GM23338 (cell line): ENCODE measurements at regions not wholly inside any gene's neighbourhood (a gene's known extent, or its start where the extent isn't known, plus 50 kb on each side); places are given as distances from the start of the nearest gene placed in this dataset.
"Not testable (repeated sequence)": the region's sequence is repeated elsewhere in the genome, so short reads cannot be mapped to it uniquely, and the experiment has no call there.

ENCODE experiments used
- ATAC-seq: fragments of 200-7000 bp; cut with Tn5 transposase; 3 replicates; pipeline ENCODE4 v1.9.1; 2020
- DNase-seq: peaks from one replicate; pipeline ENCODE4 v3.0.0-alpha.2; 2015; ENCODE audit warnings: low spot score
- H2AFZ ChIP-seq: fragments of 200-600 bp; sonication (generic); 2 replicates; pipeline ENCODE4 v1.8.0; 2016; ENCODE audit warnings: antibody characterized with exemption, mild to moderate bottlenecking, moderate library complexity
- H3F3A ChIP-seq: fragments of 200-600 bp; sonication (generic); replicated peaks from 2 replicates; pipeline ENCODE4 v1.8.0; 2017; ENCODE audit warnings: antibody characterized with exemption, mixed run types, low read depth
- H3K27ac ChIP-seq: fragments of 200-600 bp; sonication (generic); 2 replicates; pipeline ENCODE4 v1.6.1; 2016; ENCODE audit warnings: low read depth
- H3K27me3 ChIP-seq: fragments of 200-600 bp; sonication (generic); 2 replicates; pipeline ENCODE4 v1.8.0; 2016; ENCODE audit warnings: mild to moderate bottlenecking, mixed run types, moderate library complexity; ENCODE audit not compliant: insufficient read depth
- H3K36me3 ChIP-seq: fragments of 200-600 bp; sonication (generic); 2 replicates; pipeline ENCODE4 v1.8.0; 2016; ENCODE audit warnings: mild to moderate bottlenecking; ENCODE audit not compliant: insufficient read depth
- H3K4me1 ChIP-seq: fragments of 200-600 bp; sonication (generic); 2 replicates; pipeline ENCODE4 v1.8.0; 2016; ENCODE audit warnings: mild to moderate bottlenecking, moderate library complexity; ENCODE audit not compliant: insufficient read depth
- H3K4me2 ChIP-seq: fragments of 200-600 bp; sonication (generic); 2 replicates; pipeline ENCODE4 v1.7.1; 2017; ENCODE audit warnings: mixed run types
- H3K4me3 ChIP-seq: fragments of 200-600 bp; sonication (generic); 2 replicates; pipeline ENCODE4 v1.6.1; 2016; ENCODE audit warnings: mixed run types
- H3K79me2 ChIP-seq: fragments of 200-600 bp; sonication (generic); replicated peaks from 2 replicates; pipeline ENCODE4 v1.8.0; 2017; ENCODE audit warnings: mild to moderate bottlenecking; ENCODE audit not compliant: insufficient read depth
- H3K9me2 ChIP-seq: fragments of 200-600 bp; sonication (generic); 2 replicates; pipeline ENCODE4 v1.8.0; 2017; ENCODE audit not compliant: insufficient read depth
- H4K20me1 ChIP-seq: fragments of 200-600 bp; sonication (generic); replicated peaks from 2 replicates; pipeline ENCODE4 v1.8.0; 2017; ENCODE audit warnings: mild to moderate bottlenecking; ENCODE audit not compliant: insufficient read depth
- H3K27ac Mint-ChIP-seq: 2 replicates; pipeline ENCODE4 v1.8.0; 2020; ENCODE audit warnings: inconsistent platforms, mild to moderate bottlenecking, moderate library complexity, mixed read lengths
- H3K27me3 Mint-ChIP-seq: 3 replicates; pipeline ENCODE4 v1.8.0; 2022; ENCODE audit warnings: low read depth, mild to moderate bottlenecking, moderate library complexity, mixed read lengths, inconsistent platforms; ENCODE audit not compliant: insufficient read depth, poor library complexity
- H3K36me3 Mint-ChIP-seq: 3 replicates; pipeline ENCODE4 v1.8.0; 2021; ENCODE audit warnings: low read depth, mild to moderate bottlenecking, inconsistent platforms, moderate library complexity, mixed read lengths
- H3K4me1 Mint-ChIP-seq: 3 replicates; pipeline ENCODE4 v1.8.0; 2020; ENCODE audit warnings: mild to moderate bottlenecking, inconsistent platforms, mixed read lengths
- H3K4me3 Mint-ChIP-seq: 3 replicates; pipeline ENCODE4 v1.8.0; 2021; ENCODE audit warnings: moderate library complexity, mild to moderate bottlenecking, inconsistent platforms, mixed read lengths
- H3K9me3 Mint-ChIP-seq: 3 replicates; pipeline ENCODE4 v1.8.0; 2020; ENCODE audit warnings: moderate library complexity, mild to moderate bottlenecking, inconsistent platforms, mixed read lengths
- CREB1 ChIP-seq: fragments of 250-450 bp; sonication (Bioruptor Pico); IDR thresholded peaks from 2 replicates; pipeline ENCODE4 v1.5.0; 2020; ENCODE audit warnings: low read depth, mild to moderate bottlenecking, moderate library complexity
- JUNB ChIP-seq: IDR thresholded peaks from one replicate; pipeline ENCODE4 v1.6.1; 2016; ENCODE audit warnings: antibody characterized with exemption; ENCODE audit not compliant: unreplicated experiment
- POLR2AphosphoS5 ChIP-seq: IDR thresholded peaks from 2 replicates; pipeline ENCODE4 v1.6.1; 2016; ENCODE audit warnings: antibody characterized with exemption, low read depth
- ZNF331 ChIP-seq: fragments of 250-450 bp; sonication (Bioruptor Pico); IDR thresholded peaks from 2 replicates; pipeline ENCODE4 v1.5.0; 2020; ENCODE audit warnings: low read depth, mild to moderate bottlenecking, moderate library complexity
- TF ChIP-seq, protein P1 (sequence below), 2 experiments: fragments of 200-600 bp in 1 of 2; sonication (generic) in 1 of 2; conservative IDR thresholded peaks; 2 replicates each; pipeline versions ENCODE4 v1.5.1 to v1.6.1; 2016 to 2017; ENCODE audit warnings: antibody characterized with exemption in 2 of 2, low read depth in 2 of 2, mild to moderate bottlenecking in 2 of 2, moderate library complexity in 1 of 2
- TF ChIP-seq, protein P2 (sequence below): IDR thresholded peaks from one replicate; pipeline ENCODE4 v1.6.1; 2018; ENCODE audit warnings: antibody characterized with exemption; ENCODE audit not compliant: unreplicated experiment

DNA sequence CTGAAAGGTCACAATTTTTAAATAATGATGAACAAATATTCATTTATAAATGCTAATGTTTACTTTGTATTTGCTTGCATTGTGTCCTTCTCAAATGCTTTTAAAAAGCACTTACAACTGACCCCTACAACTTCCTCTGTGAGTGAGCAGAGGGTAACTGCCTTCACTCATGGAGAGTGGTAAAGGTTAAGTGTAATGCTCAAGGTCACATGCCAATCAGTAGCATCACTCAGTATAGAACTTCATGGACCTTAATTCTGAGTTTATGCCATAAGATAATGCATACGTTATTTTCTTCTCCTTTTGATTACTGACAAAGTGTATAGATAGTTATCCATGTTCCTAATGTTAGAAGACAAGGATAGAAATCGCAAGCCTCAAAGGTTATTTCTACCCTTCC, 91.8 kb upstream of the SERTAD2 start:
- Histone ChIP-seq H3K4me1 (peaks cover 7% of the 10 kb centered on the region; the same call in 1 of the 2 replicates), H3K27me3 (peaks cover 14% of the 10 kb centered on the region), H3K4me2 (no peak overlapping the region), H2AFZ (no peak overlapping the region), H3K27ac (no peak overlapping the region), H3K36me3 (no peaks in the 10 kb centered on the region), H3K4me3 (no peak overlapping the region), H4K20me1 (no peaks in the 10 kb centered on the region), H3K9me2 (no peaks in the 10 kb centered on the region), H3K79me2 (no peaks in the 10 kb centered on the region), H3F3A (peaks cover 5% of the 10 kb centered on the region; the same call in 1 of the 2 replicates)
- DNase-seq (no peak), ATAC-seq (no peak)
- peaks cover 4% of the 10 kb centered on the region for H3K27me3 Mint-ChIP-seq
- TF ChIP-seq CREB1 (CRISPR knock-in tag) (no peak), JUNB (no peak)
- H3K9me3 Mint-ChIP-seq: no peaks in the 10 kb centered on the region
- H3K4me1 Mint-ChIP-seq: peaks cover 5% of the 10 kb centered on the region
- no peaks in the 10 kb centered on the region; the same call in 2 of the 3 replicates for H3K36me3 Mint-ChIP-seq
- H3K4me3 Mint-ChIP-seq: no peak overlapping the region
- no peak overlapping the region for H3K27ac Mint-ChIP-seq

DNA sequence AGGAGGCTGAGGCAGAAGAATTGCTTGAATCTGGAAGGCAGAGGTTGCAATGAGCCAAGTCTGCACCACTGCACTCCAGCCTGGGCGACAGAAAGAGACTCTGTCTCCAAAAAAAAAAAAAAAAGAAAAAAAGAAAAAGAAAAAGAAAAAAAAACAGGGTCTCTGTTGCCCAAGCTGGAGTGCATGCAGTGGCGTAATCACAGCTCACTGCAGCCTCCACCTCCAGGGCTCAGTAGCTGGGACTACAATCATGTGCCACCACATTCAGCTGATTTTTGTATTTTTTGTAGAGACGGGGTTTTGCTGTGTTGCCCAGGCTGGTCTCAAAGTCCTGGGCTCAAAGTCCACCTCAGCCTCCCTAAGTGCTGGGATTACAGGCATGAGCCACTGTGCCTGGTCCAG, 94.0 kb upstream of the SERTAD2 start:
- H2AFZ ChIP-seq, H3K27ac Mint-ChIP-seq, H3K79me2 ChIP-seq, DNase-seq, H3K9me2 ChIP-seq, H3K36me3 ChIP-seq, H3K4me3 ChIP-seq, ATAC-seq, H3K27ac ChIP-seq, H3K4me3 Mint-ChIP-seq, H3K4me2 ChIP-seq, H3K36me3 Mint-ChIP-seq, H3F3A ChIP-seq, H3K9me3 Mint-ChIP-seq, H3K27me3 Mint-ChIP-seq, H4K20me1 ChIP-seq: not testable (repeated sequence)
- H3K4me1 Mint-ChIP-seq: peaks cover 10% of the 10 kb centered on the region
- peaks cover 11% of the 10 kb centered on the region for H3K4me1 ChIP-seq
- H3K27me3 ChIP-seq: peaks cover 23% of the 10 kb centered on the region

DNA sequence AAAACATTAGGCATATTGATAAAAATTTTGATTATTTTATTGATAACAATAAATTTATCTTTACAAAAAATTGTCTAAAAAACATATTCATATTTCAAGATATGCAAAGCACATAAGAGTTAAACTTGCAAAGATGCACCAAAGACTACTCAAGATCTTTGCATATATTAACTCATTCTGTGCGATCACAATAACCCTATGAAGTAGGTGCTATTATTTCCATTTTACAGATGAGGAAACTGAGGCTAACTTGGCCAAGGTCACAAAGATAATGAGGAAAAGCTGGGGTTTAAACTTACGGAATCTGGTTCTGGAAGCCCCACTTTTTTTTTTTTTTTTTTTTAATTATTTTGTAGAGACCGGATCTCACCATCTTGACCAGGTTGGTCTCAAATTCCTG, 94.4 kb upstream of the SERTAD2 start:
- peaks cover 11% of the 10 kb centered on the region for H3K4me1 ChIP-seq
- H3K4me3 ChIP-seq: no peak overlapping the region
- no peak for DNase-seq
- Mint-ChIP-seq H3K9me3 (no peaks in the 10 kb centered on the region), H3K36me3 (no peaks in the 10 kb centered on the region; the same call in 2 of the 3 replicates), H3K27me3 (peaks cover 10% of the 10 kb centered on the region), H3K27ac (no peak overlapping the region), H3K4me3 (no peak overlapping the region), H3K4me1 (peaks cover 10% of the 10 kb centered on the region)
- H2AFZ ChIP-seq: no peak overlapping the region
- H4K20me1 ChIP-seq: no peaks in the 10 kb centered on the region
- H3K36me3 ChIP-seq: no peaks in the 10 kb centered on the region
- H3K9me2 ChIP-seq: no peaks in the 10 kb centered on the region
- TF ChIP-seq POLR2AphosphoS5 (no peak), ZNF331 (CRISPR knock-in tag) (no peak)
- TF ChIP-seq, protein P1, sequence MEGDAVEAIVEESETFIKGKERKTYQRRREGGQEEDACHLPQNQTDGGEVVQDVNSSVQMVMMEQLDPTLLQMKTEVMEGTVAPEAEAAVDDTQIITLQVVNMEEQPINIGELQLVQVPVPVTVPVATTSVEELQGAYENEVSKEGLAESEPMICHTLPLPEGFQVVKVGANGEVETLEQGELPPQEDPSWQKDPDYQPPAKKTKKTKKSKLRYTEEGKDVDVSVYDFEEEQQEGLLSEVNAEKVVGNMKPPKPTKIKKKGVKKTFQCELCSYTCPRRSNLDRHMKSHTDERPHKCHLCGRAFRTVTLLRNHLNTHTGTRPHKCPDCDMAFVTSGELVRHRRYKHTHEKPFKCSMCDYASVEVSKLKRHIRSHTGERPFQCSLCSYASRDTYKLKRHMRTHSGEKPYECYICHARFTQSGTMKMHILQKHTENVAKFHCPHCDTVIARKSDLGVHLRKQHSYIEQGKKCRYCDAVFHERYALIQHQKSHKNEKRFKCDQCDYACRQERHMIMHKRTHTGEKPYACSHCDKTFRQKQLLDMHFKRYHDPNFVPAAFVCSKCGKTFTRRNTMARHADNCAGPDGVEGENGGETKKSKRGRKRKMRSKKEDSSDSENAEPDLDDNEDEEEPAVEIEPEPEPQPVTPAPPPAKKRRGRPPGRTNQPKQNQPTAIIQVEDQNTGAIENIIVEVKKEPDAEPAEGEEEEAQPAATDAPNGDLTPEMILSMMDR (conservative IDR thresholded peaks at IDR 0.05; ENCODE audit: low read depth in 2 of 2): no peak
- TF ChIP-seq, protein P2, sequence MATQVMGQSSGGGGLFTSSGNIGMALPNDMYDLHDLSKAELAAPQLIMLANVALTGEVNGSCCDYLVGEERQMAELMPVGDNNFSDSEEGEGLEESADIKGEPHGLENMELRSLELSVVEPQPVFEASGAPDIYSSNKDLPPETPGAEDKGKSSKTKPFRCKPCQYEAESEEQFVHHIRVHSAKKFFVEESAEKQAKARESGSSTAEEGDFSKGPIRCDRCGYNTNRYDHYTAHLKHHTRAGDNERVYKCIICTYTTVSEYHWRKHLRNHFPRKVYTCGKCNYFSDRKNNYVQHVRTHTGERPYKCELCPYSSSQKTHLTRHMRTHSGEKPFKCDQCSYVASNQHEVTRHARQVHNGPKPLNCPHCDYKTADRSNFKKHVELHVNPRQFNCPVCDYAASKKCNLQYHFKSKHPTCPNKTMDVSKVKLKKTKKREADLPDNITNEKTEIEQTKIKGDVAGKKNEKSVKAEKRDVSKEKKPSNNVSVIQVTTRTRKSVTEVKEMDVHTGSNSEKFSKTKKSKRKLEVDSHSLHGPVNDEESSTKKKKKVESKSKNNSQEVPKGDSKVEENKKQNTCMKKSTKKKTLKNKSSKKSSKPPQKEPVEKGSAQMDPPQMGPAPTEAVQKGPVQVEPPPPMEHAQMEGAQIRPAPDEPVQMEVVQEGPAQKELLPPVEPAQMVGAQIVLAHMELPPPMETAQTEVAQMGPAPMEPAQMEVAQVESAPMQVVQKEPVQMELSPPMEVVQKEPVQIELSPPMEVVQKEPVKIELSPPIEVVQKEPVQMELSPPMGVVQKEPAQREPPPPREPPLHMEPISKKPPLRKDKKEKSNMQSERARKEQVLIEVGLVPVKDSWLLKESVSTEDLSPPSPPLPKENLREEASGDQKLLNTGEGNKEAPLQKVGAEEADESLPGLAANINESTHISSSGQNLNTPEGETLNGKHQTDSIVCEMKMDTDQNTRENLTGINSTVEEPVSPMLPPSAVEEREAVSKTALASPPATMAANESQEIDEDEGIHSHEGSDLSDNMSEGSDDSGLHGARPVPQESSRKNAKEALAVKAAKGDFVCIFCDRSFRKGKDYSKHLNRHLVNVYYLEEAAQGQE: no peak
- H3K4me2 ChIP-seq: no peak overlapping the region
- H3K27ac ChIP-seq: no peak overlapping the region
- no peaks in the 10 kb centered on the region for H3K79me2 ChIP-seq
- H3F3A ChIP-seq: peaks cover 5% of the 10 kb centered on the region; the same call in 1 of the 2 replicates
- ATAC-seq: no peak
- peaks cover 27% of the 10 kb centered on the region for H3K27me3 ChIP-seq
